C4-2B (cell line): ENCODE measurements at regions not wholly inside any gene's neighbourhood (a gene's known extent, or its start where the extent isn't known, plus 50 kb on each side); places are given as distances from the start of the nearest gene placed in this dataset.

Experiments used
- H3K27ac ChIP-seq: fragments of 450-650 bp; 2 replicates; pipeline ENCODE4 v1.5.1; 2017
- ZFX ChIP-seq: fragments of 450-650 bp; IDR thresholded peaks from 2 replicates; pipeline ENCODE4 v1.6.1; 2017
- TF ChIP-seq, protein P1 (sequence below): fragments of 450-650 bp; conservative IDR thresholded peaks from 2 replicates; pipeline ENCODE4 v1.5.1; 2017; ENCODE audit warnings: mild to moderate bottlenecking

DNA sequence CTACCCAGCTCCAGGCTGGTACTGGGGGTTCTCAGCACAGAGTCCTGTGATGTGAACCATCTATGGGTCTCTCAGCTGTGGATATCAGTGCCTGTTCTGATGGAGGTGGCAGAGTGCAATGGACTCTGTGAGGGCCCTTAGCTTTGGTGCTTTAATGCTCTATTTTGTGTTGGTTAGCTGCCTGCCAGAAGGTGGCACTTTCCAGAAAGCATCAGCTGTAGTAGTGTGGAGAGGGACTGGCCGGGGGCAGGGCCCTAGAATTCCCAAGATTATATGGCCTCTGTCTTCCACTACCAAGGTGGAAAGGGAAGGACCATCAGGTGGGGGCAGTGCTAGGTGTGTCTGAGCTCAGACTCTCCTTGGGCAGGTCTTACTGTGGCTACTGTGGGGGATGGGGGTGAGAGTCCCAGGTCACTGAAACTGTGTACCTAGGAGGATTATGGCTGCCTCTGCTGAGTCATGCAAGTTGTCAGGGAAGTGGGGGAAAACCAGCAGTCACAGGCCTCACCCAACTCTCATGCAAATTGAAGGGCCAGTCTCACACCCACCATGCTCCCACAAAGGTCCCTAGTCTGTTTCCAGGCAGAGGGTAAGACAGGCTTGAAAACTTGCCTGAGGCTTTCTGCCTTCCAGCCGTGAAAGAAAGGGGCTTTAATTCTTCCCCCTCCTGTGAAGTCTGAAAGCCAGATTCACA is 878.1 kb downstream of the C12orf50 start:
- TF ChIP-seq ZFX, result no peak
- TF ChIP-seq, protein P1, sequence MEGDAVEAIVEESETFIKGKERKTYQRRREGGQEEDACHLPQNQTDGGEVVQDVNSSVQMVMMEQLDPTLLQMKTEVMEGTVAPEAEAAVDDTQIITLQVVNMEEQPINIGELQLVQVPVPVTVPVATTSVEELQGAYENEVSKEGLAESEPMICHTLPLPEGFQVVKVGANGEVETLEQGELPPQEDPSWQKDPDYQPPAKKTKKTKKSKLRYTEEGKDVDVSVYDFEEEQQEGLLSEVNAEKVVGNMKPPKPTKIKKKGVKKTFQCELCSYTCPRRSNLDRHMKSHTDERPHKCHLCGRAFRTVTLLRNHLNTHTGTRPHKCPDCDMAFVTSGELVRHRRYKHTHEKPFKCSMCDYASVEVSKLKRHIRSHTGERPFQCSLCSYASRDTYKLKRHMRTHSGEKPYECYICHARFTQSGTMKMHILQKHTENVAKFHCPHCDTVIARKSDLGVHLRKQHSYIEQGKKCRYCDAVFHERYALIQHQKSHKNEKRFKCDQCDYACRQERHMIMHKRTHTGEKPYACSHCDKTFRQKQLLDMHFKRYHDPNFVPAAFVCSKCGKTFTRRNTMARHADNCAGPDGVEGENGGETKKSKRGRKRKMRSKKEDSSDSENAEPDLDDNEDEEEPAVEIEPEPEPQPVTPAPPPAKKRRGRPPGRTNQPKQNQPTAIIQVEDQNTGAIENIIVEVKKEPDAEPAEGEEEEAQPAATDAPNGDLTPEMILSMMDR, result no peak

DNA sequence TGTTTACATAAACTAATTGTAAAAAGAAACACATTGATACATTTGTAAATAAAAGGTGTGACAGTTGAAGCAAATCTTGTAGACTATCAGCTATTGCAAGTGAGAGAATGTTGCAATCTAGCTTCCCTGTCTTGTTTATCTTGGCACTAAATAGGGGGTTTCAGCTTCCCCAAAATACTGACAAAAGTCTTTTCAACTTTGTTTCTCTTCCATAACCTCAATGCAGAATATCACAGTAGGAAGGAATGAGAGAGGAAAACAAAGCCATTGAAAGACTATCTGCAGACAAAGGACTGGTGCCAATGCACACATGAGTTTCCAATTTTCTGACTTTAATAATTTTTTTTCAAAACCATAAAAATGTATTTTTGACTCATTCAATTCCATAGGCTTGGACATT is 886.2 kb upstream of the MGAT4C start:
- H3K27ac ChIP-seq, result no peak overlapping the region
- no peak for TF ChIP-seq ZFX
- TF ChIP-seq, protein P1, result no peak

More for the DNA sequence above, 878.1 kb downstream of the C12orf50 start:
- H3K27ac ChIP-seq, result no peak overlapping the region; the same call in 1 of the 2 replicates

DNA sequence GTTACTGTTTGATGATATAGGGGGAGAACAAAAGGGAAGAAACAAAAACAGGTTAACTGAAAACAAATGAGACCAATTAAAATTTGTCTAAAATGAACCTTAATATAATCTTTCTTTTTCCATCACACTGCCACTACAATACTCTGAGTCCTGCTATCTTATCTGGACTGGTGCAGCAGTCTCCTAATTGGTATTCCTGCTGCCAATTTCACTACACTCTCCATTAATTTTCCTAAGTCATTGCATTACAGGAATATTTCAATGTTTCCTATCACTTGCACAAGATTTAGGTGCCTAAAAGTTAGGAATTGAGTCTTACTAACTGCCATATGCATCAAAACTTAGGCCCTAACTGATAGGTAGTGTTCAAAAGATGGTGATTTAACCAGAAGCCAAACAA is 884.9 kb upstream of the MGAT4C start:
- TF ChIP-seq ZFX, result no peak
- TF ChIP-seq, protein P1, result no peak
- no peak overlapping the region for H3K27ac ChIP-seq

DNA sequence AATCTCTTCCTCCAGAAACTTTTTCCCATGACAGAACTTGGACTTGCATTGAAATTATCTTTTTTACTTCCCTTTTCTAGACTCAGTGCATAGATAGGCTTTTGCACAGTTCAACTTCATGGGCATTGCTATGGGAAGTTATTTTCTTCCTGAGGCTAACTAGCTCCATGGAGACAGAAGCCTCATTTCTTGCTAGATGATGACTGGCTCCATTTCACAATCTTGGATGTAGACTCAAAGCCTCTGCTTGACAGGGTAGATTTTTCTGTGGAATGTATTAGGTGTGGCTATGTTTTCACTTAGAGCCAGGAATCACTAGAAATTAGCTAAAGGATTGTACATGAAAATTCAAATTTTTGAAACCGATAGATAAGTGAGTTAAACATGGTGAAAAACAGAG is 884.1 kb upstream of the MGAT4C start:
- no peak for TF ChIP-seq ZFX
- TF ChIP-seq, protein P1, result no peak
- H3K27ac ChIP-seq, result no peak overlapping the region

DNA sequence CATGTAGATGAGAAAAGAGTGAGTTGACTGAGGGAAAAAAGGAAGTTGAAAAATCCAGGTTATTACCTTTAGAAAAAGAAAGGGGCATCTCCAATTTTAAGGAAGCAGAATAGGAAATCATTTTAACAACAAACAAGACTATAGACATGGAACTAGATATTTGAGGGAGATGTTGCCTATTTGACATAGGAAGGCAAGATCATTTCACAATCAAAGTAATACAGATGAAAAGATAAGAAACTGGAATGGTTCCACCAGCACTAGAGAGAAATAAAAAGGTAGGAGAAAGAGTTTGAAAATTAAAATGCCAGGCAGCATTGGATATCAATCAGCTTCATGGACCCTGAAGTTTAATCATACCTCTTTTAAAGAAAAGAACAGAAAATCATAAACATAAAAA is 881.0 kb upstream of the MGAT4C start:
- no peak for TF ChIP-seq ZFX
- TF ChIP-seq, protein P1, result no peak
- no peak overlapping the region for H3K27ac ChIP-seq

DNA sequence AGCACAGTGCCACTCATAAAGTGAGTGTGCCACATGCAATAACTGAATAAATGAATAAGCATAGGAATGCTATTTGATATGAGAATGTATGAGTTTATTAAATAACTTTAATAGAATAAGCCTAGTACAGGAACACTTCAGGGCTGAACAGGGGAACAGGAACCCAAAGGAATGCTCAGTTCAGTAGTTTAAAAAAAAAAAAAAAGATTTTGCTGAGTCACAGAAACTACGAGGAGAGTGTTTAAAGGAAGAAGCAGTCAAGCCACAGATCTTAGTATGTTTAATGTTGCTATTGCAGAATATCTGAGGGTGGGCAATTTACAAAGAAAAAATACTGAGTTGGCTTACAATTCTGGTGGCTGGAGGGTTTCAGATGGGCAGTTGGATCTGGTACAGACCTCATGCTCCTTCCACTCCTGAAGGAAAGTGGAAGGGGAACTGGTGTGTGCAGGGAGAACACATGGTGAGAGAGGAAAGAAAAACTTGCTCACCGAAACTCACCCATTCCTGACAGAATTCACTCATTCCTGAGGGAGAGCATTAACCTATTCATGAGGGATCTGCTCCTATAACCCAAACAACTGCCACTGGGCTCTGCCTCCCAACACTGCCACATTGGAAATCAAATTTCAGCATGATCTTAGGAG is 880.3 kb upstream of the MGAT4C start:
- H3K27ac ChIP-seq, result no peak overlapping the region; the same call in 1 of the 2 replicates
- no peak for TF ChIP-seq ZFX
- TF ChIP-seq, protein P1, result no peak

DNA sequence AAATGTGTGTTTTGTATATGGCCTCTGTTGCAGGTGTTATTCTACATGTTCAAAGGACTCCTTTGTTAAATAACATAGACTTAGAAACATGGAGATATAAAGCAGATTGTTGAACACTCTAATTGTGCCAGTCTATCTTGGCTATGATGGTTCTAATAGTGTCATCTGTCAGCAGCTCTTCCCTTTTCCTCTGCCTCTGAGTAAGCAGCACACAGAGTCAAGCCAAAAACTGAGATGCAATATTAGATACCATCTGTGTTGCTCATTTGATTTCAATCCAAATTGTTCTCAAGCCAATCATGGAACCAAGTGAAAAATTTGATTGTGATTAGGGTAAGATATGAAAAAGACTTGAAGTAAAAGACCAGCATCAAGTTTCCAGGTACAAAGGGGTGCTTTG is 871.1 kb upstream of the MGAT4C start:
- no peak overlapping the region for H3K27ac ChIP-seq
- no peak for TF ChIP-seq ZFX
- TF ChIP-seq, protein P1, result no peak
